ENCODE measurements at regions not wholly inside any gene's neighbourhood (a gene's known extent, or its start where the extent isn't known, plus 50 kb on each side); places are given as distances from the start of the nearest gene placed in this dataset.

GRCh38 chr14:28407996-28408395, 358.6 kb upstream of the FOXG1 start:
- TF ChIP-seq EP300 (IDR thresholded peaks at IDR 0.05; ENCODE audit: borderline replicate concordance): no peak
- no peak for TF ChIP-seq MAX (IDR thresholded peaks at IDR 0.05)
- no peak for TF ChIP-seq EGR1 (IDR thresholded peaks at IDR 0.05)
